Gastrocnemius medialis (tissue), 4 donors: ENCODE measurements at regions not wholly inside any gene's neighbourhood (a gene's known extent, or its start where the extent isn't known, plus 50 kb on each side); places are given as distances from the start of the nearest gene placed in this dataset.

Experiments
- CTCF ChIP-seq, 5 experiments: fragments of 450-650 bp in 3 of 5; fragments of 200-600 bp in 2 of 5; sonication (generic) in 2 of 5; IDR thresholded peaks in 4 of 5; conservative IDR thresholded peaks in 1 of 5; 1 replicate in 4 of 5; 2 replicates in 1 of 5; pipeline ENCODE4 v1.5.1; 2016 to 2019; ENCODE audit warnings: antibody characterized with exemption in 5 of 5, mild to moderate bottlenecking in 3 of 5, moderate library complexity in 3 of 5
- POLR2A ChIP-seq, 2 donors: fragments of 450-650 bp; IDR thresholded peaks; one replicate each; pipeline ENCODE4 v1.6.1; 2017; ENCODE audit warnings: antibody characterized with exemption in 2 of 2, mild to moderate bottlenecking in 2 of 2, moderate library complexity in 2 of 2

GRCh38 chr9:118148990-118149389 is 444.8 kb downstream of the TLR4 start:
- TF ChIP-seq CTCF (IDR thresholded peaks at IDR 0.05 in 4 of 5, conservative IDR thresholded peaks at IDR 0.05 in 1 of 5): no peak
- TF ChIP-seq POLR2A (IDR thresholded peaks at IDR 0.05): no peak
